CD4-positive, alpha-beta memory T cell (primary cell): ENCODE measurements at regions not wholly inside any gene's neighbourhood (a gene's known extent, or its start where the extent isn't known, plus 50 kb on each side); places are given as distances from the start of the nearest gene placed in this dataset.
A peak's percentile ranks its signal among the peaks of the same experiment; 100 is the strongest.

Experiments
- CTCF ChIA-PET: fragments of 350-600 bp; sonication (Branson Sonifier 250); formaldehyde crosslinking; loops from one replicate; lab custom pipeline; 2021; ENCODE audit warnings: inconsistent platforms; ENCODE audit not compliant: partially characterized antibody; lab: Charles Lee
- POLR2A ChIA-PET: fragments of 350-600 bp; sonication (Branson Sonifier 250); formaldehyde crosslinking; loops from one replicate; lab custom pipeline; 2021; ENCODE audit not compliant: partially characterized antibody; lab: Charles Lee
- DNase-seq, 5 donors: peaks; one replicate each; pipeline versions ENCODE4 v3.0.0 to v3.0.0-alpha.2; 2020 to 2022; ENCODE audit warnings: mixed read lengths in 1 of 5
- H3K27ac ChIP-seq: one replicate; pipeline ENCODE4 v1.7.0; 2013; ENCODE audit warnings: low read depth, low read length
- H3K27me3 ChIP-seq: 2 replicates; pipeline ENCODE4 v1.7.0; 2013; ENCODE audit warnings: mild to moderate bottlenecking, low read length, moderate library complexity; ENCODE audit not compliant: insufficient read depth
- H3K36me3 ChIP-seq: 2 replicates; pipeline ENCODE4 v1.7.0; 2013; ENCODE audit warnings: mild to moderate bottlenecking, low read length, moderate library complexity; ENCODE audit not compliant: insufficient read depth
- H3K4me1 ChIP-seq: 2 replicates; pipeline ENCODE4 v1.7.0; 2013; ENCODE audit warnings: mild to moderate bottlenecking, low read length, moderate library complexity; ENCODE audit not compliant: insufficient read depth
- H3K4me3 ChIP-seq, 2 donors: one replicate each; pipeline ENCODE4 v1.7.0; 2013; ENCODE audit warnings: low read length in 2 of 2, mild to moderate bottlenecking in 1 of 2
- H3K9me3 ChIP-seq, 2 donors: one replicate each; pipeline ENCODE4 v1.7.0; 2013; ENCODE audit warnings: low read length in 2 of 2, control low read depth in 1 of 2; ENCODE audit not compliant: control insufficient read depth in 1 of 2
- H3K27ac Mint-ChIP-seq, 7 donors: one replicate each; pipeline ENCODE4 v1.8.0; 2020 to 2021; ENCODE audit warnings: mixed read lengths in 7 of 7, mild to moderate bottlenecking in 6 of 7, inconsistent platforms in 3 of 7, moderate library complexity in 3 of 7
- H3K27me3 Mint-ChIP-seq, 2 donors: one replicate each; pipeline ENCODE4 v1.8.0; 2020 to 2021; ENCODE audit warnings: mixed read lengths in 2 of 2
- H3K36me3 Mint-ChIP-seq, 2 donors: one replicate each; pipeline ENCODE4 v1.8.0; 2020 to 2021; ENCODE audit warnings: mixed read lengths in 2 of 2, inconsistent platforms in 1 of 2, mild to moderate bottlenecking in 1 of 2
- H3K4me1 Mint-ChIP-seq, 4 donors: one replicate each; pipeline ENCODE4 v1.8.0; 2020 to 2021; ENCODE audit warnings: mixed read lengths in 4 of 4, mild to moderate bottlenecking in 1 of 4
- H3K4me3 Mint-ChIP-seq, 8 donors: one replicate each; pipeline ENCODE4 v1.8.0; 2020 to 2021; ENCODE audit warnings: mixed read lengths in 8 of 8, mild to moderate bottlenecking in 7 of 8, moderate library complexity in 6 of 8, inconsistent platforms in 3 of 8
- H3K9me3 Mint-ChIP-seq, 8 donors: one replicate each; pipeline ENCODE4 v1.8.0; 2020 to 2021; ENCODE audit warnings: mixed read lengths in 8 of 8, mild to moderate bottlenecking in 5 of 8, inconsistent platforms in 3 of 8, moderate library complexity in 1 of 8
- intact Hi-C: fragments of 100-400 bp; cut with micrococcal nuclease; formaldehyde crosslinking; loops from one replicate; pipeline ENCODE4 v1.15.1; 2023

DNA sequence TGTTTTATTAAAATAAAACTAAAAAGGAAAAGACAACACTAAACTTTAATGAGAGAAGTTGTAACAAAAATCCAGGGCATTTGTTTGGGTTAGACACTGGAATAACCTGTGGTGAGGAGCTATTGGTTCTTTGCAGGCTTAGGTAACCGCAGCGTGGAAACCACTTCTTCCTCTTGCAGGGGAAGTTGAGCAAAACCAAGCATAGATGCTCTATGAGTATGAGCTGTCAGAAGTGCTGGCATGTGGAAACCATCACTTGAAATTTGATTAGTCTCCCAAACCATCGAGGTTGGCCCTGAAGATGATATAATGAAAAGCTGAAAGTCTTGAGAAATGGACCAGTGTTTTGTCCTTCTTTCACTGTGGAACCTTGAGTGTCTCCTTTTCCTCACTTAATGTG, 127.1 kb upstream of the RBMS3 start:
- intact Hi-C loops = no loop called here
- Mint-ChIP-seq H3K4me3 (no peak overlapping the region), H3K27me3 (no peaks in the 10 kb centered on the region), H3K4me1 (peaks cover 0 to 10% (median 2%) of the 10 kb centered on the region in 4 donors), H3K27ac (no peak overlapping the region), H3K36me3 (no peaks in the 10 kb centered on the region), H3K9me3 (peaks cover 0 to 8% (median 1%) of the 10 kb centered on the region in 8 donors)
- no peak overlapping the region for H3K4me3 ChIP-seq
- ChIA-PET POLR2A (no interaction called here), CTCF (no interaction called here)
- peak; percentile 1 to 50 (median 12) for DNase-seq
- no peak overlapping the region for H3K27ac ChIP-seq
- H3K9me3 ChIP-seq = no peaks in the 10 kb centered on the region
- H3K4me1 ChIP-seq = no peaks in the 10 kb centered on the region
- no peaks in the 10 kb centered on the region for H3K27me3 ChIP-seq
- H3K36me3 ChIP-seq = no peaks in the 10 kb centered on the region

- no peaks in the 10 kb centered on the region for H3K27me3 Mint-ChIP-seq
- CTCF ChIA-PET = no interaction called here
Observed at GRCh38 chr3:29156086-29156715, 124.7 kb upstream of the RBMS3 start.

DNA sequence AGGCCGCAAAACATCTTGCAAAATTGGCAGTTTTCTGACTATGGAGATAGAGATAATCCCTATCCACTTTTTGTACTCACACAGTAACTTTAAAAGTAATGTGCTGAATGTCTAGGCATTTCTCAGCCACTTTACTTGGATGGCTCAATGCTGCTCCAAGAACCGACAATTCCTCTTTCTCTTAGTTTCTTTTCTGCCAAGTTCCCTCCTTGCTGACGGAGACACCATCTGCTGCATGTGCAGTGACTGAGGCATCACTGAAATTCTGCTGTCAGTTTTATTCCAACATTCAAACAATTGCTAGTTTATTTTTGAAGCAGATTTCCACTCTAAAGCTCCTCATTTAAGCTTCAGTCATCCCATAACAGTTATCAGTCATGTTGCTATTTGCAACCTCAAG, 116.0 kb upstream of the RBMS3 start:
- intact Hi-C loops = no loop called here
- no peak for DNase-seq
- POLR2A ChIA-PET = no interaction called here
- Histone ChIP-seq H3K9me3 (no peaks in the 10 kb centered on the region), H3K27me3 (no peaks in the 10 kb centered on the region), H3K4me1 (no peaks in the 10 kb centered on the region), H3K4me3 (no peak overlapping the region), H3K36me3 (no peaks in the 10 kb centered on the region), H3K27ac (no peak overlapping the region)
- Mint-ChIP-seq H3K27me3 (no peaks in the 10 kb centered on the region), H3K4me3 (no peak overlapping the region), H3K9me3 (peaks cover 0 to 8% (median 2%) of the 10 kb centered on the region in 8 donors), H3K4me1 (no peaks in the 10 kb centered on the region), H3K27ac (no peak overlapping the region), H3K36me3 (no peaks in the 10 kb centered on the region)
- CTCF ChIA-PET = no interaction called here

More at GRCh38 chr3:29156086-29156715, 124.7 kb upstream of the RBMS3 start:
- Mint-ChIP-seq H3K36me3 (no peaks in the 10 kb centered on the region), H3K27ac (no peak overlapping the region), H3K4me1 (peaks cover 0 to 10% (median 2%) of the 10 kb centered on the region in 4 donors), H3K9me3 (peaks cover 0 to 5% (median under 1%) of the 10 kb centered on the region in 8 donors), H3K4me3 (no peak overlapping the region)
- no peaks in the 10 kb centered on the region for H3K27me3 ChIP-seq
- H3K4me3 ChIP-seq = no peak overlapping the region
- POLR2A ChIA-PET = no interaction called here
- no peaks in the 10 kb centered on the region for H3K4me1 ChIP-seq
- intact Hi-C loops = no loop called here
- no peaks in the 10 kb centered on the region for H3K9me3 ChIP-seq
- no peak overlapping the region for H3K27ac ChIP-seq
- DNase-seq = no peak
- no peaks in the 10 kb centered on the region for H3K36me3 ChIP-seq

DNA sequence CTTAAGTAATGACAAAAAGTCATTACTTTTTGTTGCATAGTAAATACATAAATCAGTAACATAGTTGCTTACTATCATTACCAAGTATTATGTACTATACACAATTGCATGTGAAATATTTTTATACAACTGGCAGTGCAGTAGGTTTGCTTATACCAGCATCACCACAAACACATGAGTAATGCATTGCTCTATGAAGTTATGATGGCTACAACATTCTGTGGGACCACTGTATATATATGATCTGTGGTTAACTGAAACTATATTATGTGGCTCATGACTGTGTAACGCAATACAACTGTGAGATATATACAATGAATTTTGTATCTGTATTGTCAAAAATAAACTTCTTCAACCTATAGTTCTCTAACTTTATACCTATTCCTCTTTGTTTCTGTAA, 113.7 kb upstream of the RBMS3 start:
- Histone ChIP-seq H3K9me3 (no peaks in the 10 kb centered on the region), H3K4me1 (no peaks in the 10 kb centered on the region), H3K36me3 (no peaks in the 10 kb centered on the region), H3K4me3 (no peak overlapping the region), H3K27ac (no peak overlapping the region), H3K27me3 (no peaks in the 10 kb centered on the region)
- POLR2A ChIA-PET = no interaction called here
- Mint-ChIP-seq H3K27ac (no peak overlapping the region), H3K4me3 (no peak overlapping the region), H3K36me3 (no peaks in the 10 kb centered on the region), H3K9me3 (peaks cover 0 to 4% (median under 1%) of the 10 kb centered on the region in 8 donors), H3K27me3 (no peaks in the 10 kb centered on the region), H3K4me1 (peaks cover 0 to 15% (median 4%) of the 10 kb centered on the region in 4 donors)
- intact Hi-C loops = no loop called here
- CTCF ChIA-PET = no interaction called here
- DNase-seq = no peak

DNA sequence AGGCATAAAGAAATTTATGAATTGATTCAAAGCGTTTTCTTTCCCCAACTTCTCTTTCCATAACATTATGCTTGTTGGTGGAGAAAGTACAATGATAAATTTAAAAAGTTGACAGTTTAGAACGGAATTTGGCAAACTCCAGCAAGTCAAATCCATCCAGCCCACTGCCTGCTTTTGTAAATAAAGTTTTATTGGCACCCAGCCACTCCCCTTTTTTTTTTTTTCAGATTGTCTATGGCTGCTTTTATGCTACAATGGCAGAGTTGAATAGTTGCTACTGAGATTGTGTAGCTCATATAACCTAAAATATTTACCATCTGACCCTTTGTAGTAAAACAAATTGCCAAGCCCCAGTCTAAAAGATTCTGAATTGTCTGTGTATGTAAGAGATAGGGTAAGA, 112.8 kb upstream of the RBMS3 start:
- CTCF ChIA-PET = no interaction called here
- H3K4me3 Mint-ChIP-seq = no peak overlapping the region

DNA sequence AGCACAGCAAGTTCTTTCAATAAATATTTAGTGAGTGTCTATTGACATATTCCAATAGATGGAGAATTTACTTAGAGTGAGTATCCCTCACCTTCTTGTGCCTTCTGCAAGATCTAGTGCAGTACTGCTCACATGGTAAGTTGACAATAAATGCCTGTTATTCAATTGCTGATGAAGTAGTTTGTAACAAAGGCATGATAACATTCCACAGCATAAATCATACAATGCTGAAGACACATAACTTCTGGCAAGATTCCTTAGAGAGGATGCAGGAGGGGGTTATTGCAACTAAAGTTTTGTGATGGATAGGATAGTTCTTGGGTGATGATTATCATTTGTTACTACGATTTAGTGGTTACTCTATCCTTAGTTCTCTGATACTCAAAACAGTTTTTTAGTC, 112.2 kb upstream of the RBMS3 start:
- H3K9me3 Mint-ChIP-seq = peaks cover 0 to 4% (median 0%) of the 10 kb centered on the region in 8 donors
- H3K27ac Mint-ChIP-seq = no peak overlapping the region
- peaks cover 1 to 17% (median 9%) of the 10 kb centered on the region in 4 donors for H3K4me1 Mint-ChIP-seq
- intact Hi-C loops = no loop called here
- DNase-seq = no peak
- H3K4me3 Mint-ChIP-seq = no peak overlapping the region
- no peaks in the 10 kb centered on the region for H3K36me3 Mint-ChIP-seq
- H3K27me3 Mint-ChIP-seq = no peaks in the 10 kb centered on the region
- CTCF ChIA-PET = no interaction called here
- no peak overlapping the region for H3K27ac ChIP-seq
- H3K4me1 ChIP-seq = no peaks in the 10 kb centered on the region
- H3K4me3 ChIP-seq = no peak overlapping the region
- no peaks in the 10 kb centered on the region for H3K9me3 ChIP-seq
- no peaks in the 10 kb centered on the region for H3K27me3 ChIP-seq
- H3K36me3 ChIP-seq = no peaks in the 10 kb centered on the region
- POLR2A ChIA-PET = no interaction called here

More for the DNA sequence above, 112.8 kb upstream of the RBMS3 start:
- Mint-ChIP-seq H3K27me3 (no peaks in the 10 kb centered on the region), H3K36me3 (no peaks in the 10 kb centered on the region), H3K4me1 (peaks cover under 1 to 17% (median 7%) of the 10 kb centered on the region in 4 donors), H3K27ac (no peak overlapping the region), H3K9me3 (peaks cover 0 to 4% (median under 1%) of the 10 kb centered on the region in 8 donors)
- DNase-seq = no peak
- POLR2A ChIA-PET = no interaction called here
- Histone ChIP-seq H3K9me3 (no peaks in the 10 kb centered on the region), H3K36me3 (no peaks in the 10 kb centered on the region), H3K27me3 (no peaks in the 10 kb centered on the region), H3K4me3 (no peak overlapping the region), H3K4me1 (no peaks in the 10 kb centered on the region), H3K27ac (no peak overlapping the region)
- intact Hi-C loops = no loop called here

- Histone ChIP-seq H3K27me3 (no peaks in the 10 kb centered on the region), H3K9me3 (no peaks in the 10 kb centered on the region), H3K36me3 (no peaks in the 10 kb centered on the region), H3K4me3 (no peak overlapping the region), H3K27ac (no peak overlapping the region), H3K4me1 (no peaks in the 10 kb centered on the region)
- intact Hi-C loops = no loop called here
- Mint-ChIP-seq H3K4me3 (no peak overlapping the region), H3K36me3 (no peaks in the 10 kb centered on the region), H3K4me1 (peaks cover 1 to 17% (median 9%) of the 10 kb centered on the region in 4 donors), H3K27me3 (no peaks in the 10 kb centered on the region), H3K27ac (no peak overlapping the region), H3K9me3 (peaks cover 0 to 4% (median 0%) of the 10 kb centered on the region in 8 donors)
- POLR2A ChIA-PET = no interaction called here
- DNase-seq = no peak
- CTCF ChIA-PET = no interaction called here
Observed at GRCh38 chr3:29169451-29169850, 111.4 kb upstream of the RBMS3 start.
